SH-SY5Y (cell line): ENCODE measurements at regions not wholly inside any gene's neighbourhood (a gene's known extent, or its start where the extent isn't known, plus 50 kb on each side); places are given as distances from the start of the nearest gene placed in this dataset.

ENCODE experiments used
- GATA2 ChIP-seq: IDR thresholded peaks from 2 replicates; pipeline ENCODE4 v1.6.1; 2011; ENCODE audit warnings: mild to moderate bottlenecking, low read depth, low read length
- GATA3 ChIP-seq: IDR thresholded peaks from 2 replicates; pipeline ENCODE4 v1.6.1; 2011; ENCODE audit warnings: low read depth, mild to moderate bottlenecking, low read length, moderate library complexity

DNA sequence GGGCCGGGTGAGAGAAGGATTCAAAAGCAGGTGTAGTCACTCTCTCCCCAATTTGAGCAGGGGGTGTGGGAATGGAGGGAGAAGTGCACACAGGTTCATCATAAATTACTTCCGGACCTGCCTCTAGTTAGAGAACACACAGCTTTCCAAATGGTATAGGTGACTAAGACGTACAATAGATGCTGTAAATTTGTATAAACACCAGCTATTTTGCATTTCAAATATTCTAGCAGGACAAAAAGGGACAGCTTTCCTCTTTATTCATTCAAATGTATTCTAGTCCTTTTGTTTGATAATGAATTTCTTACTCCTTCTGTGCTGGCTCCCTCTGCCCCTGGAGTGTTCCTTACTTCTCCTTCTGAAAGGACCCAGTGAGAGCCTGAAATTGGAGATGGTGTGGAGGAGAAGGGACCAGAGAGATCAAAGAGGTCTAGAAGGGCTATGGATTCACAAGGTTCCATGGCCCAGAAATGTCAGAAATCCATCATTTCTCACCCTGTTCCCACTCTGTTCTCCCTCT lies 53.2 kb upstream of the SH3BP4 start:
- TF ChIP-seq GATA3 (no peak), GATA2 (no peak)

- no peak for TF ChIP-seq GATA2
- no peak for TF ChIP-seq GATA3
Observed at GRCh38 chr2:234887195-234887594, 64.6 kb upstream of the SH3BP4 start.

- TF ChIP-seq GATA3 (no peak), GATA2 (no peak)
Observed at GRCh38 chr2:234885886-234886285, 65.9 kb upstream of the SH3BP4 start.

GRCh38 chr2:234885118-234885517 lies 66.7 kb upstream of the SH3BP4 start:
- TF ChIP-seq GATA3: no peak

DNA sequence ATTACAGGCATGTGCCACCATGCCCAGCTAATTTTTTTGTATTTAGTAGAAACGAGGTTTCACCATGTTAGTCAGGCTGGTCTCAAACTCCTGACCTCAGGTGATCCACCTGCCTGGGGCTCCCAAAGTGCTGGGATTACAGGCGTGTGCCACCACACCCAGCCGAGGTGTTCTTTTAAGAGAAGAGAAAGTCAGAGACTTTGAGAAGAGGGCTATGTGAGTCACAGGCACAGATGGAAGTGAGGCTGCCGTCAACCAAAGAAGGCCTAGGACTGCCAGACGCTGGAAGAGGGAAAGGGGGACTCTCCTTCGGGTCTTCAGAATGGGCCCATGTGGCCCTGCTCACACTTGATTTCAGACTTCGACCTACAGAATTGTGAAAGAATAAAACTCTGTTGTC lies 67.2 kb upstream of the SH3BP4 start:
- TF ChIP-seq GATA2 (no peak), GATA3 (no peak)

DNA sequence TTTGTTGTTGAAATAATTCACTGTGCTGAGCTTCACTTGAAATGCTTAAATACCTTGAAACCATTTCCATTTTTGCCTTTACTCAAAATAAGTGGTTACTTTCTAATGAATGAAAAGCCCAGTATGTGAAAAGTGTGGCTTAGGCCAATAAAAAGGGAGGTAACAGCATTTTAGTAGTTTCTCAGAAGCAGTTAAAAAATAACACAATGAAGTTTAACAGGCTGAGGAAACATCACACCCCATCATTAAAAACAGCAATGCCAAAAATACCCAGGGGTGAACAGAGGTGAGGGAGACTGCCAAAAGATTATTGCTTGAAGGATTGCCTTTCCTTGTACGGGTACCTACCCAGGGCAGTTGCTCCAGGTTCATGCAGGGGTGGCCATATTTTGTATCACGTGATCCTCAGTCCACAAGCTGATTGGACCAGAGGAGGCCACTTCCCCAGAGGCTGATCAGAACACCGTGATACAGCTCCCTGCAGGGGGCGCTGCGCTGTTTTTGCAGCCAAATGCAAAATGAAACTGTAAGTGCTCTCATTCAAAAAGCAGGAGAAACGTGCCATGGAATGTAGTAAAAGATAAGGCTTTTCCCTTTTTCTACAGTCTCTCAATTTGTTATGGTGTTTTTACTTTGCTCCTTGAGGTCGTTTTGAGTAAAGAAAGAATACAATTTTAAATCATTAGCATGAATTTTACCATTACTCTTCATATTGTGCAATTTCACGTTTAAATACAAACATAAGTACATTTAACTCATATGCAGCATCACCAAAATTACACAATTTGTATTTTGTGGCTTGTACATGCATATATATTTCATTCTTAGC lies 70.2 kb upstream of the SH3BP4 start:
- no peak for TF ChIP-seq GATA2

GRCh38 chr2:234880551-234881211 lies 71.1 kb upstream of the SH3BP4 start:
- TF ChIP-seq GATA3: no peak
- TF ChIP-seq GATA2: no peak

- no peak for TF ChIP-seq GATA2
- TF ChIP-seq GATA3: peak; percentile 19; the same call in 1 of the 2 replicates
Observed at GRCh38 chr2:234879671-234880455, 72.0 kb upstream of the SH3BP4 start.

GRCh38 chr2:234874347-234875046 lies 77.3 kb upstream of the SH3BP4 start:
- TF ChIP-seq GATA2 (no peak), GATA3 (no peak)

GRCh38 chr2:234873828-234874173 lies 78.0 kb upstream of the SH3BP4 start:
- TF ChIP-seq GATA2 (no peak), GATA3 (no peak)

GRCh38 chr2:234873103-234873827 lies 78.6 kb upstream of the SH3BP4 start:
- no peak for TF ChIP-seq GATA2
- no peak for TF ChIP-seq GATA3

GRCh38 chr2:234869969-234870368 lies 81.8 kb upstream of the SH3BP4 start:
- TF ChIP-seq GATA2: no peak
- TF ChIP-seq GATA3: no peak

DNA sequence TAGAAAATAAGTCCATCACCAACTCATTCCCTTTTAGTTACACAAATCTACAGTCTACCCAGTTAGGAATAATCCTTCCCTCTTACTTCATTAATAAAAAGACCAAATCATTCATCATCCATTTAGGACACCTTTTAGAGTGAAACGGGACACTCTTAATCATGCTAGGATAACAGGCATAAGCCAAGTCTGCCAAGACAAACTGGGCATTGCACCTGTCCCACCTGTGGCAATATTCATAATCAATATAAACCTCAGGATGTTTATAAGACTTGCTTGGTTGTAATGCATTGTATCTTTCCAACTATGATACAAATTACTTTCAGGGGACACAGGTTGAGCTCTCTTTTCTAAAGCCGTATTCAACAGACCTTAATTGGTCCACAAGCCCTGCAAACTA lies 82.7 kb upstream of the SH3BP4 start:
- no peak for TF ChIP-seq GATA3

DNA sequence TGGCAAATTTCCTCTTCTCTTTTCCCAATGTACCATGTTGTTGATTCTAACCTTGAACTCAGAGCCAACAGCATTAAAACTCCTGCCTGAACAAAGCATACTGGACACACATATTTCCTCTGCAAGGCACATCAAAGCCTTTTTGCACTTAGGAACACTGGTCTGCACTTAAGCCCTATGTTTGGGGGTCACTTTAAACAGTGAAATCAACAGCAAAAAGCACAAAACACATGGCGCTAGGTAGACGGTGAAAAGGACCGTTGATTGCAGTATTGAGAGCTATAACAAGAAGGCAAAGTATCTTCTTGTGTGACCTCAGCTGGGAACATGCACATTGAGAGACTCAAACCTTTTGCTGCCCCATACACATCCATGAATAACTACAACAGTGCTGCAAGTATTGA lies 83.9 kb upstream of the SH3BP4 start:
- TF ChIP-seq GATA2: no peak
- TF ChIP-seq GATA3: no peak
